Upper lobe of left lung (tissue), 6 donors: ENCODE measurements at regions not wholly inside any gene's neighbourhood (a gene's known extent, or its start where the extent isn't known, plus 50 kb on each side); places are given as distances from the start of the nearest gene placed in this dataset.

Source experiments
- ATAC-seq, 2 donors: fragments of 200-7000 bp; cut with Tn5 transposase; one replicate each; pipeline ENCODE4 v1.9.1; 2022; ENCODE audit warnings: mild to moderate bottlenecking in 2 of 2, moderate library complexity in 2 of 2; ENCODE audit not compliant: low FRiP score in 2 of 2
- DNase-seq, 2 donors: peaks; one replicate each; pipeline ENCODE4 v3.0.0-alpha.2; 2019 to 2020
- H3K27ac ChIP-seq, 4 donors: fragments of 200-600 bp; sonication (generic); one replicate each; pipeline ENCODE4 v1.5.1; 2016 to 2019
- H3K27me3 ChIP-seq, 4 donors: fragments of 200-600 bp; sonication (generic); one replicate each; pipeline ENCODE4 v1.5.1; 2017 to 2019
- H3K36me3 ChIP-seq, 4 donors: fragments of 200-600 bp; sonication (generic); one replicate each; pipeline ENCODE4 v1.5.1; 2016 to 2019
- H3K4me1 ChIP-seq, 4 donors: fragments of 200-600 bp; sonication (generic); one replicate each; pipeline ENCODE4 v1.5.1; 2018 to 2019
- H3K4me3 ChIP-seq, 4 donors: fragments of 200-600 bp; sonication (generic); one replicate each; pipeline ENCODE4 v1.5.1; 2017 to 2019; ENCODE audit warnings: mild to moderate bottlenecking in 2 of 4, moderate library complexity in 1 of 4
- H3K9me3 ChIP-seq, 4 donors: fragments of 200-600 bp; sonication (generic); one replicate each; pipeline ENCODE4 v1.5.1; 2018 to 2019
- CTCF ChIP-seq, 6 experiments: fragments of 450-650 bp in 4 of 6; fragments of 200-600 bp in 2 of 6; sonication (generic) in 2 of 6; IDR thresholded peaks; one replicate each; pipeline ENCODE4 v1.5.1; 2016 to 2019; ENCODE audit warnings: antibody characterized with exemption in 6 of 6
- EP300 ChIP-seq, 4 donors: sonication (generic); formaldehyde crosslinking; IDR thresholded peaks; one replicate each; pipeline ENCODE4 v1.5.1; 2017; ENCODE audit warnings: antibody characterized with exemption in 4 of 4, control low read depth in 2 of 4
- POLR2A ChIP-seq, 4 donors: fragments of 450-650 bp; IDR thresholded peaks; one replicate each; pipeline ENCODE4 v1.5.1; 2016 to 2017; ENCODE audit warnings: antibody characterized with exemption in 4 of 4, mild to moderate bottlenecking in 2 of 4
- POLR2AphosphoS5 ChIP-seq, 2 donors: sonication (generic); formaldehyde crosslinking; IDR thresholded peaks; one replicate each; pipeline ENCODE4 v1.5.1; 2017; ENCODE audit warnings: antibody characterized with exemption in 2 of 2
- WGBS, 2 donors: methylation state at CpG; one replicate each; pipeline ENCODE4 v1.1.5; 2017 to 2018; 5-methylcytosine and 5-hydroxymethylcytosine counted together
- donor health status: DM: no; HTN: no; CAD: no; lungs with moderate emphysema.
- donor health status: DM: no; HTN: yes; CAD: no; lungs with severe emphysema.

DNA sequence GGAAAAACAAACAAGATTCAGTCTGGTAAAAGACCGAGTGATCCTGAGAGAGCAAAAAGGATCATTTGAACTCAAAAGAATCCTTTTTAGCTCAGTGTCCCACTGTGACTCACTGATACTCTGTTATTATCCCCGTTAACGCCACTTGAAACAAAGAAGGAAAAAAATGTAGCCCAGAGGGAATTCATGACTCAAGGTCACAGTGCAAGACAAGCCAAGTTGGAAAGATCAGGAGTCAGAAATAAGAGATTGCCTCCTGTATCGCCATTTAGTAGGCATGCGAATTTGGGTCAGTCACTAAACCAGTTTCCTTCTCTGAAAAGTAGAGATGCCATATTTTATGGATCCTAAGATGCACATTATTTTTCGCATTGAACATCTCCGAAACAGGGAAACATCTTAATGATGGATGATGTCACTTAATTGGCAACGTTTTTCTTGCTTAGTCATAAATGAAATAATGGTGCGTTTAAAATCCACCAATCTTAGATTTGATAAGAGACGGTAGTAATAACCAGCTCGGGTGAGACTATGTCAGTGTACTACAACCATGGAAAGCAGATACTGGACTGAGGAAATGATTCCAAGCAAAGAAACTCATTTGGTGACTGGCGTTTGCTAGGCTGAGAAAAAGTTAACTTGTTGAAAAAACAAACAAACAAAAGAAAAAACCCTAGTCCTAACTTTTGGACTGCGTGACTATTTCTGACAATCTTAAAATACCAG is 502.0 kb upstream of the CELF2 start:
- Histone ChIP-seq H3K36me3 (no peaks in the 10 kb centered on the region), H3K4me3 (no peak overlapping the region), H3K9me3 (no peaks in the 10 kb centered on the region), H3K27me3 (no peaks in the 10 kb centered on the region), H3K4me1 (no peaks in the 10 kb centered on the region), H3K27ac (no peak overlapping the region)
- ATAC-seq (peak in 1 of 2 donors; percentile 63), DNase-seq (no peak)
- no peak for TF ChIP-seq POLR2A (IDR thresholded peaks at IDR 0.05)
- TF ChIP-seq CTCF (IDR thresholded peaks at IDR 0.05) = no peak
- no peak for TF ChIP-seq EP300 (IDR thresholded peaks at IDR 0.05)
- no peak for TF ChIP-seq POLR2AphosphoS5 (IDR thresholded peaks at IDR 0.05)
- WGBS, 2 donors = 78 to 79% methylated on average over 13 of the region's 13 CpGs

DNA sequence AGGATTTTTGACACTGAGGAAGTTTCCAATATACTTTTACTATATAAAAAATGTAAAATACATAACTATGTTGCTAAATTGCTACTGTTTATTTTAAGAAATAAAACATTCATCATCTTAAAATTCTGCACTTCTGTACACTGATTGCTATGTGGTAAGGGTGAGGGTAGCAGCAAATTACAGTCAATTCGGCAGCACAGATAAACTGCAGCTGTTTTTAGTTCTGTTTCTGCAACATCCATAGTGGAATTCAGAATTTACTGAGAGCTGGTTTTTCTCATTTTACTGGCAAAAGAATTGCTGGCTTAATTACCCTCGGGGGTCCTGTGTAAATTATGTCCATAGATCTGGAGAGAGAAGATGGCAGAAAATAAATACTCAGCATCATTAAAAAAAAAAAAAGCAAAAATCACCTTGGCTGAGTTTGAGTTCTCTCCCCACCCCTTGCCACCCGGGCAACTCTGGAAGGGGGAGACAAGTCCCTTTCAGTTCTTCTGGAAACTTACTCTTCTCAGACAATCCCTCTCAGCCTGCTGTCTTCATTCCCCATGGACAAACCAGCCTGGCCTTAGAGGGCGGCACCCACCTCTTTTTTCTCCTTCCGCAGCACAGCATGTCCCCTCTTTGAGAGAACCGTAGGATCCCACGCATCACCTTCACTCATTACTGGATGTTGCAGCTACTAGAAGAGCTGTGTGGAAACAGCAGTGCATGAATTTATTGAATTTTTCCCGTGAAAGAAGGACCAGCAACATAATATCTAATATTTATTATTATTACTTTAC is 501.1 kb upstream of the CELF2 start:
- H3K27ac ChIP-seq = no peak overlapping the region
- H3K36me3 ChIP-seq = no peaks in the 10 kb centered on the region
- no peaks in the 10 kb centered on the region for H3K4me1 ChIP-seq
- no peak for TF ChIP-seq POLR2A (IDR thresholded peaks at IDR 0.05)
- TF ChIP-seq POLR2AphosphoS5 (IDR thresholded peaks at IDR 0.05) = no peak
- TF ChIP-seq CTCF (IDR thresholded peaks at IDR 0.05) = no peak
- TF ChIP-seq EP300 (IDR thresholded peaks at IDR 0.05) = no peak
- no peaks in the 10 kb centered on the region for H3K27me3 ChIP-seq
- H3K9me3 ChIP-seq = no peaks in the 10 kb centered on the region
- ATAC-seq (no peak), DNase-seq (no peak)
- 70 to 79% methylated on average over 8 of the region's 8 CpGs for WGBS, 2 donors
- no peak overlapping the region for H3K4me3 ChIP-seq

GRCh38 chr10:10517866-10518265 is 499.8 kb upstream of the CELF2 start:
- Histone ChIP-seq H3K27ac (no peak overlapping the region), H3K9me3 (no peaks in the 10 kb centered on the region), H3K27me3 (no peaks in the 10 kb centered on the region), H3K4me3 (no peak overlapping the region), H3K4me1 (no peaks in the 10 kb centered on the region), H3K36me3 (no peaks in the 10 kb centered on the region)
- 60 to 67% methylated on average over 4 of the region's 4 CpGs for WGBS, 2 donors
- no peak for ATAC-seq
- no peak for DNase-seq
- TF ChIP-seq CTCF (IDR thresholded peaks at IDR 0.05) = no peak
- TF ChIP-seq EP300 (IDR thresholded peaks at IDR 0.05) = no peak
- no peak for TF ChIP-seq POLR2A (IDR thresholded peaks at IDR 0.05)
- TF ChIP-seq POLR2AphosphoS5 (IDR thresholded peaks at IDR 0.05) = no peak

DNA sequence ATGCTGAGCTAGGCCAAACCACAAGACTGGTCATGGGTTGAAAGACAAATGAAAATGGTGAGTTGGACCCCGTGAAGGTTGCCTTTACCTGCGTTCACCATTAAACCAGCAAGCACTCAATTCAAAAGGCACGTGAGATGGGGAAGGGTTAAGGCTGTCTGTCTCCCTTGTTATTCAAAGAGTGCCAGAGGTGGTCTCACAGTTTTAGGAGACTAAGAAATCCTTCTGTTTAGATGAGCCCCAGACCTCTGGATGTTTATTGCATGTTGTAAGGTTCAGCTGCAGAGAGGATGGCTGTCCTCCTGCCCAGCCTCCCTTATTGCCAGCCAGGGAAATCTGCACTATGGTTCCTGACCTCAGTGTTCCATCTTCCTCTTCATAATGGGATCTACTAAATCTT is 498.0 kb upstream of the CELF2 start:
- Histone ChIP-seq H3K9me3 (no peaks in the 10 kb centered on the region), H3K36me3 (no peaks in the 10 kb centered on the region), H3K4me1 (no peaks in the 10 kb centered on the region), H3K27me3 (no peaks in the 10 kb centered on the region), H3K4me3 (no peak overlapping the region), H3K27ac (no peak overlapping the region)
- DNase-seq (no peak), ATAC-seq (no peak)
- TF ChIP-seq CTCF (IDR thresholded peaks at IDR 0.05) (no peak), POLR2A (IDR thresholded peaks at IDR 0.05) (no peak), EP300 (IDR thresholded peaks at IDR 0.05) (no peak), POLR2AphosphoS5 (IDR thresholded peaks at IDR 0.05) (no peak)
- 87 to 90% methylated on average over 3 of the region's 3 CpGs for WGBS, 2 donors
